HCT116 (cell line): ENCODE measurements at regions not wholly inside any gene's neighbourhood (a gene's known extent, or its start where the extent isn't known, plus 50 kb on each side); places are given as distances from the start of the nearest gene placed in this dataset.
"Not testable (repeated sequence)": the region's sequence is repeated elsewhere in the genome, so short reads cannot be mapped to it uniquely, and the experiment has no call there.

Experiments used
- ATAC-seq: fragments of 200-7000 bp; cut with Tn5 transposase; 2 replicates; pipeline ENCODE4 v1.9.1; 2020; ENCODE audit warnings: mild to moderate bottlenecking, moderate library complexity
- BruUV-seq: library from RNA; stranded (reverse); fragments of 400-500 nt; replicated peaks from 2 replicates; lab custom pipeline; 2021; lab: Mats Ljungman, UMichigan
- CTCF ChIA-PET: fragments of 300-600 bp; sonication (Branson Sonifier 250); formaldehyde crosslinking; loops from one replicate; lab custom pipeline; 2021; ENCODE audit warnings: antibody characterized with exemption; lab: Charles Lee
- POLR2A ChIA-PET: fragments of 300-600, 350-600 bp; sonication (Branson Sonifier 250); formaldehyde crosslinking; loops from one replicate; lab custom pipeline; 2021; ENCODE audit warnings: antibody characterized with exemption; lab: Charles Lee
- RAD21 ChIA-PET, 2 experiments: fragments of 300-600 bp; sonication (Branson Sonifier 250); formaldehyde crosslinking; loops; one replicate each; lab custom pipeline; 2023; ENCODE audit warnings: low total read pairs in 2 of 2; ENCODE audit not compliant: uncharacterized antibody in 2 of 2, unreplicated experiment in 2 of 2, low non-redundant PET in 1 of 2; lab: Charles Lee
- DNase-seq: peaks from one replicate; pipeline ENCODE4 v3.0.0-alpha.2; 2010; ENCODE audit warnings: low read depth, low spot score
- H2AFZ ChIP-seq: fragments of 200-600 bp; shearing (Covaris generic), sonication (generic); 2 replicates; pipeline ENCODE4 v1.6.1; 2017; ENCODE audit warnings: low read depth, mixed run types, mixed read lengths, antibody characterized with exemption, low read length; ENCODE audit not compliant: poor library complexity, severe bottlenecking
- H3K27ac ChIP-seq: 2 replicates; pipeline ENCODE4 v1.5.1; 2012; ENCODE audit warnings: low read depth, low read length
- H3K27me3 ChIP-seq: fragments of 200-600 bp; sonication (generic); 2 replicates; pipeline ENCODE4 v1.6.1; 2016; ENCODE audit warnings: mixed run types, low read length, mixed read lengths; ENCODE audit not compliant: insufficient read depth
- H3K36me3 ChIP-seq, 2 experiments: fragments of 200-500 bp in 1 of 2; fragments of 200-600 bp in 1 of 2; sonication (Bioruptor generic) in 1 of 2; sonication (generic) in 1 of 2; 2 replicates each; pipeline versions ENCODE4 v1.5.1 to v1.6.1; 2014 to 2016; ENCODE audit warnings: low read length in 2 of 2, inconsistent platforms in 1 of 2, mixed read lengths in 1 of 2, mixed run types in 1 of 2; ENCODE audit not compliant: insufficient read depth in 2 of 2, control insufficient read depth in 1 of 2
- H3K4me1 ChIP-seq, 2 experiments: fragments of 200-600 bp in 1 of 2; sonication (generic) in 1 of 2; 2 replicates each; pipeline versions ENCODE4 v1.5.1 to v1.6.1; 2012 to 2017; ENCODE audit warnings: low read length in 2 of 2, inconsistent platforms in 1 of 2, mild to moderate bottlenecking in 1 of 2, mixed read lengths in 1 of 2, mixed run types in 1 of 2, moderate library complexity in 1 of 2; ENCODE audit not compliant: insufficient read depth in 2 of 2, control insufficient read depth in 1 of 2
- H3K4me2 ChIP-seq: fragments of 200-600 bp; sonication (generic); 2 replicates; pipeline ENCODE4 v1.6.1; 2017; ENCODE audit warnings: mixed run types, low read length, mixed read lengths
- H3K4me3 ChIP-seq, 2 experiments: fragments of 200-600 bp in 1 of 2; sonication (generic) in 1 of 2; replicated peaks in 1 of 2; 2 replicates each; pipeline ENCODE4 v1.5.1; 2011 to 2016; ENCODE audit warnings: low read length in 2 of 2, control low read depth in 1 of 2, low read depth in 1 of 2, mild to moderate bottlenecking in 1 of 2, mixed read lengths in 1 of 2, mixed run types in 1 of 2
- H3K79me2 ChIP-seq: fragments of 200-600 bp; sonication (generic); 2 replicates; pipeline ENCODE4 v1.6.1; 2017; ENCODE audit warnings: mild to moderate bottlenecking, mixed run types, low read length, moderate library complexity, mixed read lengths; ENCODE audit not compliant: insufficient read depth
- H3K9ac ChIP-seq: fragments of 200-600 bp; sonication (generic); 2 replicates; pipeline ENCODE4 v1.6.1; 2016; ENCODE audit warnings: low read length, mixed read lengths
- H3K9me2 ChIP-seq: fragments of 200-600 bp; sonication (generic), shearing (Covaris generic); 2 replicates; pipeline ENCODE4 v1.6.1; 2017; ENCODE audit warnings: mixed run types, mild to moderate bottlenecking, moderate library complexity; ENCODE audit not compliant: insufficient read depth
- H3K9me3 ChIP-seq, 2 experiments: fragments of 200-500 bp in 1 of 2; fragments of 200-600 bp in 1 of 2; sonication (Bioruptor generic) in 1 of 2; sonication (generic) in 1 of 2; 2 replicates each; pipeline ENCODE4 v1.6.1; 2014 to 2017; ENCODE audit warnings: low read length in 2 of 2, mixed read lengths in 2 of 2, inconsistent platforms in 1 of 2, low read depth in 1 of 2, mild to moderate bottlenecking in 1 of 2, mixed run types in 1 of 2, moderate library complexity in 1 of 2; ENCODE audit not compliant: control insufficient read depth in 1 of 2, insufficient read depth in 1 of 2
- H4K20me1 ChIP-seq: fragments of 200-600 bp; sonication (generic), shearing (Covaris generic); 2 replicates; pipeline ENCODE4 v1.6.1; 2017; ENCODE audit warnings: mixed run types, mild to moderate bottlenecking, moderate library complexity; ENCODE audit not compliant: insufficient read depth
- ELF1 ChIP-seq: IDR thresholded peaks from 2 replicates; pipeline ENCODE4 v1.6.1; 2012; ENCODE audit warnings: low read depth, borderline replicate concordance
- RAD21 ChIP-seq: IDR thresholded peaks from 2 replicates; pipeline ENCODE4 v1.6.1; 2012; ENCODE audit warnings: low read depth, mild to moderate bottlenecking
- SP1 ChIP-seq: IDR thresholded peaks from 2 replicates; pipeline ENCODE4 v1.6.1; 2012; ENCODE audit warnings: low read depth
- YY1 ChIP-seq: IDR thresholded peaks from 2 replicates; pipeline ENCODE4 v1.6.1; 2011; ENCODE audit warnings: low read length, low read depth, moderate library complexity, mild to moderate bottlenecking; ENCODE audit not compliant: insufficient replicate concordance; ENCODE audit errors: extremely low read depth
- intact Hi-C: fragments of 100-400 bp; cut with micrococcal nuclease; formaldehyde crosslinking; loops from 2 replicates; pipeline ENCODE4 v1.10.0; 2022
- TF ChIP-seq, protein P1 (sequence below): IDR thresholded peaks from 2 replicates; pipeline ENCODE4 v1.6.1; 2011; ENCODE audit warnings: mild to moderate bottlenecking, low read length, moderate library complexity; ENCODE audit not compliant: insufficient replicate concordance; ENCODE audit errors: extremely low read depth

DNA sequence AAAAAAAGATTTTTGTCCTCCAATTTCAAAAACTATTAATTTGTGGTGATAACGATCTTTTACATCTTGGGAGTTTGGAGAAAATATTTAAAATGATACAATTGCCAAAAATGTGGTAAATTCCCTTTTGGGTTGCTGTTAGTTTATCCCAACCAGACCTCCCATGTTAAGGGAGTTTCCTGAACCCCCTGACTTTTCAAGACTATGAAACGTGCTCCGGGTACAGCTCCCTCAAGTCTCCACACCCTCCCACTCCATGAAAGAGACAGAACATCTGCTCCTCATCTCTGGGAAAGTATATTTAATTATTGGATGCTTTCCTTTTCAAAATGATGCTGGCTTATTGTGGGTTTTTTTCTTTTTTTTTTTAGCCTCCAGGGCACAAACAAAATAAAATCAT is 534.6 kb upstream of the NRP1 start:
- no peak for DNase-seq
- ChIA-PET CTCF (no interaction called here), RAD21 (no interaction called here), POLR2A (no interaction called here)
- Histone ChIP-seq H3K4me1 (no peaks in the 10 kb centered on the region), H3K79me2 (no peaks in the 10 kb centered on the region), H3K9me2 (no peaks in the 10 kb centered on the region), H4K20me1 (no peaks in the 10 kb centered on the region), H3K27ac (no peak overlapping the region), H3K9ac (no peak overlapping the region), H3K9me3 (no peaks in the 10 kb centered on the region), H3K4me3 (no peak overlapping the region), H3K4me2 (no peak overlapping the region), H3K27me3 (peaks cover 11% of the 10 kb centered on the region; the same call in 1 of the 2 replicates), H2AFZ (no peak overlapping the region), H3K36me3 (no peaks in the 10 kb centered on the region)
- TF ChIP-seq YY1, result no peak
- TF ChIP-seq RAD21, result no peak
- no peak for TF ChIP-seq SP1
- no peak for TF ChIP-seq ELF1
- TF ChIP-seq, protein P1, sequence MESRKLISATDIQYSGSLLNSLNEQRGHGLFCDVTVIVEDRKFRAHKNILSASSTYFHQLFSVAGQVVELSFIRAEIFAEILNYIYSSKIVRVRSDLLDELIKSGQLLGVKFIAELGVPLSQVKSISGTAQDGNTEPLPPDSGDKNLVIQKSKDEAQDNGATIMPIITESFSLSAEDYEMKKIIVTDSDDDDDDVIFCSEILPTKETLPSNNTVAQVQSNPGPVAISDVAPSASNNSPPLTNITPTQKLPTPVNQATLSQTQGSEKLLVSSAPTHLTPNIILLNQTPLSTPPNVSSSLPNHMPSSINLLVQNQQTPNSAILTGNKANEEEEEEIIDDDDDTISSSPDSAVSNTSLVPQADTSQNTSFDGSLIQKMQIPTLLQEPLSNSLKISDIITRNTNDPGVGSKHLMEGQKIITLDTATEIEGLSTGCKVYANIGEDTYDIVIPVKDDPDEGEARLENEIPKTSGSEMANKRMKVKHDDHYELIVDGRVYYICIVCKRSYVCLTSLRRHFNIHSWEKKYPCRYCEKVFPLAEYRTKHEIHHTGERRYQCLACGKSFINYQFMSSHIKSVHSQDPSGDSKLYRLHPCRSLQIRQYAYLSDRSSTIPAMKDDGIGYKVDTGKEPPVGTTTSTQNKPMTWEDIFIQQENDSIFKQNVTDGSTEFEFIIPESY, result no peak
- no TSS peak for BruUV-seq
- intact Hi-C loops, result no loop called here
- no peak for ATAC-seq

DNA sequence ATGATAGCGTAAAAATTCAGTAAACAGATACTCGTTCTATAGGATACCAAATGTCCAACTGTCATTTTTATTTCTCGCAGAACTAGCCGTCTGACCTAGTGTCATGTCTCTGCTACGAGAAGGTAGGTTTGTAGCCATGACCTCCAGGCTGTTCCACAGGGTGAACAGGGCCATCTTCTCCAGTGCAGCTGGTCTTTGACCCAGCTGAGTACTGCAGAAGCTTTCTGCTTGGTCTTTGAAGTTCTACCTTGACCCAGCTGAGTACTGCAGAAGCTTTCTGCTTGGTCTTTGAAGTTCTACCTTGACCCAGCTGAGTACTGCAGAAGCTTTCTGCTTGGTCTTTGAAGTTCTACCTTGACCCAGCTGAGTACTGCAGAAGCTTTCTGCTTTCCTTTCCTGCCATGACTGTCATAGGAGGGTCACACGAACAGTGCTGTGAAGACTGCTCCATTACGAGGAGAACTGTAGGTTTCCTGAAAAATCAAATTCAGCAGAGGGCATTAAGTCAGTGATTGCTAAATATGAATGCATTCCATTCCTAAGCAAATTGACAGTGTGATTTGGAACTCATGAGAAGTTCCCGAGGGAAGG is 532.8 kb upstream of the NRP1 start:
- peaks cover 11% of the 10 kb centered on the region; the same call in 1 of the 2 replicates for H3K27me3 ChIP-seq
- POLR2A ChIA-PET, H3K79me2 ChIP-seq, RAD21 ChIA-PET, ATAC-seq, H3K9me3 ChIP-seq, CTCF ChIA-PET, H3K9ac ChIP-seq, DNase-seq, H2AFZ ChIP-seq, H3K4me2 ChIP-seq, H3K4me3 ChIP-seq, BruUV-seq, H3K27ac ChIP-seq, intact Hi-C loops, H4K20me1 ChIP-seq, H3K36me3 ChIP-seq, H3K9me2 ChIP-seq, H3K4me1 ChIP-seq: not testable (repeated sequence)
